HCT116 (cell line): ENCODE measurements at regions not wholly inside any gene's neighbourhood (a gene's known extent, or its start where the extent isn't known, plus 50 kb on each side); places are given as distances from the start of the nearest gene placed in this dataset.

ENCODE experiments used
- ATAC-seq: fragments of 200-7000 bp; cut with Tn5 transposase; 2 replicates; pipeline ENCODE4 v1.9.1; 2020; ENCODE audit warnings: mild to moderate bottlenecking, moderate library complexity
- BruUV-seq: library from RNA; stranded (reverse); fragments of 400-500 nt; replicated peaks from 2 replicates; lab custom pipeline; 2021; lab: Mats Ljungman, UMichigan
- CTCF ChIA-PET: fragments of 300-600 bp; sonication (Branson Sonifier 250); formaldehyde crosslinking; loops from one replicate; lab custom pipeline; 2021; ENCODE audit warnings: antibody characterized with exemption; lab: Charles Lee
- POLR2A ChIA-PET: fragments of 300-600, 350-600 bp; sonication (Branson Sonifier 250); formaldehyde crosslinking; loops from one replicate; lab custom pipeline; 2021; ENCODE audit warnings: antibody characterized with exemption; lab: Charles Lee
- RAD21 ChIA-PET, 2 experiments: fragments of 300-600 bp; sonication (Branson Sonifier 250); formaldehyde crosslinking; loops; one replicate each; lab custom pipeline; 2023; ENCODE audit warnings: low total read pairs in 2 of 2; ENCODE audit not compliant: uncharacterized antibody in 2 of 2, unreplicated experiment in 2 of 2, low non-redundant PET in 1 of 2; lab: Charles Lee
- DNase-seq: peaks from one replicate; pipeline ENCODE4 v3.0.0-alpha.2; 2010; ENCODE audit warnings: low read depth, low spot score
- H2AFZ ChIP-seq: fragments of 200-600 bp; shearing (Covaris generic), sonication (generic); 2 replicates; pipeline ENCODE4 v1.6.1; 2017; ENCODE audit warnings: low read depth, mixed run types, mixed read lengths, antibody characterized with exemption, low read length; ENCODE audit not compliant: poor library complexity, severe bottlenecking
- H3K27ac ChIP-seq: 2 replicates; pipeline ENCODE4 v1.5.1; 2012; ENCODE audit warnings: low read depth, low read length
- H3K27me3 ChIP-seq: fragments of 200-600 bp; sonication (generic); 2 replicates; pipeline ENCODE4 v1.6.1; 2016; ENCODE audit warnings: mixed run types, low read length, mixed read lengths; ENCODE audit not compliant: insufficient read depth
- H3K36me3 ChIP-seq, 2 experiments: fragments of 200-500 bp in 1 of 2; fragments of 200-600 bp in 1 of 2; sonication (Bioruptor generic) in 1 of 2; sonication (generic) in 1 of 2; 2 replicates each; pipeline versions ENCODE4 v1.5.1 to v1.6.1; 2014 to 2016; ENCODE audit warnings: low read length in 2 of 2, inconsistent platforms in 1 of 2, mixed read lengths in 1 of 2, mixed run types in 1 of 2; ENCODE audit not compliant: insufficient read depth in 2 of 2, control insufficient read depth in 1 of 2
- H3K4me1 ChIP-seq, 2 experiments: fragments of 200-600 bp in 1 of 2; sonication (generic) in 1 of 2; 2 replicates each; pipeline versions ENCODE4 v1.5.1 to v1.6.1; 2012 to 2017; ENCODE audit warnings: low read length in 2 of 2, inconsistent platforms in 1 of 2, mild to moderate bottlenecking in 1 of 2, mixed read lengths in 1 of 2, mixed run types in 1 of 2, moderate library complexity in 1 of 2; ENCODE audit not compliant: insufficient read depth in 2 of 2, control insufficient read depth in 1 of 2
- H3K4me2 ChIP-seq: fragments of 200-600 bp; sonication (generic); 2 replicates; pipeline ENCODE4 v1.6.1; 2017; ENCODE audit warnings: mixed run types, low read length, mixed read lengths
- H3K4me3 ChIP-seq, 2 experiments: fragments of 200-600 bp in 1 of 2; sonication (generic) in 1 of 2; replicated peaks in 1 of 2; 2 replicates each; pipeline ENCODE4 v1.5.1; 2011 to 2016; ENCODE audit warnings: low read length in 2 of 2, control low read depth in 1 of 2, low read depth in 1 of 2, mild to moderate bottlenecking in 1 of 2, mixed read lengths in 1 of 2, mixed run types in 1 of 2
- H3K79me2 ChIP-seq: fragments of 200-600 bp; sonication (generic); 2 replicates; pipeline ENCODE4 v1.6.1; 2017; ENCODE audit warnings: mild to moderate bottlenecking, mixed run types, low read length, moderate library complexity, mixed read lengths; ENCODE audit not compliant: insufficient read depth
- H3K9ac ChIP-seq: fragments of 200-600 bp; sonication (generic); 2 replicates; pipeline ENCODE4 v1.6.1; 2016; ENCODE audit warnings: low read length, mixed read lengths
- H3K9me2 ChIP-seq: fragments of 200-600 bp; sonication (generic), shearing (Covaris generic); 2 replicates; pipeline ENCODE4 v1.6.1; 2017; ENCODE audit warnings: mixed run types, mild to moderate bottlenecking, moderate library complexity; ENCODE audit not compliant: insufficient read depth
- H3K9me3 ChIP-seq, 2 experiments: fragments of 200-500 bp in 1 of 2; fragments of 200-600 bp in 1 of 2; sonication (Bioruptor generic) in 1 of 2; sonication (generic) in 1 of 2; 2 replicates each; pipeline ENCODE4 v1.6.1; 2014 to 2017; ENCODE audit warnings: low read length in 2 of 2, mixed read lengths in 2 of 2, inconsistent platforms in 1 of 2, low read depth in 1 of 2, mild to moderate bottlenecking in 1 of 2, mixed run types in 1 of 2, moderate library complexity in 1 of 2; ENCODE audit not compliant: control insufficient read depth in 1 of 2, insufficient read depth in 1 of 2
- H4K20me1 ChIP-seq: fragments of 200-600 bp; sonication (generic), shearing (Covaris generic); 2 replicates; pipeline ENCODE4 v1.6.1; 2017; ENCODE audit warnings: mixed run types, mild to moderate bottlenecking, moderate library complexity; ENCODE audit not compliant: insufficient read depth
- ELF1 ChIP-seq: IDR thresholded peaks from 2 replicates; pipeline ENCODE4 v1.6.1; 2012; ENCODE audit warnings: low read depth, borderline replicate concordance
- JUND ChIP-seq: IDR thresholded peaks from 2 replicates; pipeline ENCODE4 v1.6.1; 2012
- SIN3A ChIP-seq: IDR thresholded peaks from 2 replicates; pipeline ENCODE4 v1.6.1; 2012; ENCODE audit warnings: low read depth
- SP1 ChIP-seq: IDR thresholded peaks from 2 replicates; pipeline ENCODE4 v1.6.1; 2012; ENCODE audit warnings: low read depth
- intact Hi-C: fragments of 100-400 bp; cut with micrococcal nuclease; formaldehyde crosslinking; loops from 2 replicates; pipeline ENCODE4 v1.10.0; 2022

GRCh38 chr2:221293949-221294742 lies 278.0 kb downstream of the EPHA4 start:
- TF ChIP-seq SP1, result no peak
- no peaks in the 10 kb centered on the region for H3K9me2 ChIP-seq
- no peak overlapping the region for H2AFZ ChIP-seq
- no peak overlapping the region for H3K4me3 ChIP-seq
- peaks cover 9% of the 10 kb centered on the region; the same call in 1 of the 2 replicates for H3K27me3 ChIP-seq
- no TSS peak for BruUV-seq
- ChIA-PET POLR2A (no interaction called here), CTCF (no interaction called here), RAD21 (no interaction called here)
- H3K4me1 ChIP-seq, result no peaks in the 10 kb centered on the region
- H3K36me3 ChIP-seq, result no peaks in the 10 kb centered on the region
- ATAC-seq (no peak), DNase-seq (no peak)
- no peak overlapping the region for H3K4me2 ChIP-seq
- no peak overlapping the region for H3K9ac ChIP-seq
- no peaks in the 10 kb centered on the region for H3K9me3 ChIP-seq
- no peaks in the 10 kb centered on the region for H3K79me2 ChIP-seq
- no peak overlapping the region for H3K27ac ChIP-seq
- intact Hi-C loops, result no loop called here
- H4K20me1 ChIP-seq, result no peaks in the 10 kb centered on the region

GRCh38 chr2:221304916-221305315 lies 267.2 kb downstream of the EPHA4 start:
- ChIA-PET CTCF (no interaction called here), POLR2A (no interaction called here), RAD21 (no interaction called here)
- H3K9me3 ChIP-seq, result no peaks in the 10 kb centered on the region
- H3K4me2 ChIP-seq, result no peak overlapping the region
- no peak for TF ChIP-seq JUND
- no peak for TF ChIP-seq SIN3A
- no peak for TF ChIP-seq ELF1
- no peaks in the 10 kb centered on the region for H4K20me1 ChIP-seq
- no peaks in the 10 kb centered on the region for H3K36me3 ChIP-seq
- intact Hi-C loops, result no loop called here
- H3K4me1 ChIP-seq, result no peaks in the 10 kb centered on the region
- H2AFZ ChIP-seq, result no peak overlapping the region
- H3K9me2 ChIP-seq, result no peaks in the 10 kb centered on the region
- ATAC-seq (no peak), DNase-seq (no peak)
- H3K9ac ChIP-seq, result no peak overlapping the region
- no peak overlapping the region for H3K4me3 ChIP-seq
- BruUV-seq, result no TSS peak
- no peaks in the 10 kb centered on the region for H3K79me2 ChIP-seq
- peaks cover 24% of the 10 kb centered on the region for H3K27me3 ChIP-seq
- H3K27ac ChIP-seq, result no peak overlapping the region
